NCI-H1105 (cell line): ENCODE measurements at regions not wholly inside any gene's neighbourhood (a gene's known extent, or its start where the extent isn't known, plus 50 kb on each side); places are given as distances from the start of the nearest gene placed in this dataset.
A peak's percentile ranks its signal among the peaks of the same experiment; 100 is the strongest.

Experiments
- DNase-seq: peaks from one replicate; lab custom pipeline; 2025; lab: John Stamatoyannopoulos, UW

DNA sequence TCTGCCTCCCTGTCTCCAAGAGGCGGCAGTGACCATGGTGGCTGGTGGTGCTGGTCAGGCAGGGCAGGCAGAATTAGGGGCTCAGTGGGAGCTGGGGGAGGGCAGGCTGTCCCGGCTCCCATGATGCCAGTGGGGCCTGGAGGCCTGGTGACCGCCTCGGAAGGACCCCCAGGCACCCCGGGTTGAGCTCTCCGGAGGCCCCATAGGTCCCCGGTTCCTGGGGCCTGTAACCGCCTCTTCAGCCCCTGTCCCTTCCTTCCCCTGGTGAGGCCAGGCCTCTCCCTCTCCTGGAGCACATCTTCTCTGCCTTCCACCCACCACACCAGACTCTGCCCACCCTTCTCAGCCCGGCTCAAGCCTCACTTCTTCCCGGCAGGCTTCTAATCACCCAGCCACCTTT, 117.7 kb upstream of the GSC start:
- no peak for DNase-seq

GRCh38 chr14:94886931-94887330, 117.0 kb upstream of the GSC start:
- no peak for DNase-seq

- DNase-seq: no peak
Measured at GRCh38 chr14:94885481-94886155, 115.7 kb upstream of the GSC start.

- no peak for DNase-seq
Measured at GRCh38 chr14:94884616-94885230, 114.8 kb upstream of the GSC start.

GRCh38 chr14:94882401-94882800, 112.5 kb upstream of the GSC start:
- DNase-seq: no peak

GRCh38 chr14:94880876-94881275, 111.0 kb upstream of the GSC start:
- DNase-seq: no peak

DNA sequence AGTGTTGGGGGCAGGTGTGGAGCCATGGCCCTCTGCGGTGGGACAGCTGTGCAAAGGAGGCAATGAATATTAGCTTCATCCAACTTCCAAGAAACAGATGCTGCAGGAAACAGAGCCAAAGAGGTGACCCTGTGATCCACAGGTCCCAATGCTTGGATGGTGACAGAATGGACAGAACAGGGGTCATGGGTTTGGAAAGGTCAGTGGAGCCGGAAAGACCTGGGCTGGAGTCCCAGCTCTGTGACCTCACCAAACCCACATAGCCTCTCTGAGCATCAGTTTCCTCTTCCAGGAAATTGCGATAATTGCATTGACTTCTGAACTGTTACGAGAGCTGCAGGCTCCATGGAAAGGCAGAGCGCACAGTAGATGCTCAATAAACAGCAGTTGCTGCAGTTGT, 110.2 kb upstream of the GSC start:
- no peak for DNase-seq

DNA sequence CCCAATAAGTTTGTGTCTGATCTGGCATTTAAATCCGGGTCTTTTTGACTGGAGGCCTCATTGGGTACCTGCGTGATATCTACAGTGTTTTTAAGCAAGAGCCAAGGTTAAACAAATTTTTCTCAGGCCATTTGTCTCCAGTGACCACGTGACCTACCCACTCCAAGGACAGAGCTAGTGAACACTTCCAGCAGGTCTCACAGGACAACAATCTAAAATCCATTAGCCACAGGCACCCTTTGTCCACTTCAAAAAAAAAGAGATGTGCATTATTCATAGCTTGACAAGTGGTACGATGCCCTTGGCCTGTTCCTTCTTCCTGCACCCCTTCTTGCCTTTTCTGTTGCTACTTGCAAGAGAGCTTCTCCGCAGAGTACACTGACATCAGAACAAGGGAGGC, 109.6 kb upstream of the GSC start:
- DNase-seq: no peak

DNA sequence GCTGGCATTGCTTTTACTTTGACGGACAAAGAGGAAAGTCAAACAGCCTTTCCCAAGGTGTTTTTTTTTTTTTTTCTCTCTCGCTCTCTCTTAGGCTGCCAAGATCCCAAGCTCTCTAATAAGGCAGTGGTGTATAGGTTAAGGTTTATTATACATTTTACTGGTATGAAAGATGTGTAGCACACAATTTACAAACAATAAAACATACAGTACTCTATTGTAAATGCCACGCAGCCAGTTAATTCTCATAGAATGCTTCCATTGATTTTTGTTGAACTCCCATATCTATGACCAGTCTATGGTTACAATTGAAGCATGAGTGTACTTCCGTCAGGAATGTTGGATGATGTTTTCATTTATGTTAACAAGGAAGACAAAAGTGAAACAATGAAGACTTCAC, 106.4 kb upstream of the GSC start:
- DNase-seq: no peak

DNA sequence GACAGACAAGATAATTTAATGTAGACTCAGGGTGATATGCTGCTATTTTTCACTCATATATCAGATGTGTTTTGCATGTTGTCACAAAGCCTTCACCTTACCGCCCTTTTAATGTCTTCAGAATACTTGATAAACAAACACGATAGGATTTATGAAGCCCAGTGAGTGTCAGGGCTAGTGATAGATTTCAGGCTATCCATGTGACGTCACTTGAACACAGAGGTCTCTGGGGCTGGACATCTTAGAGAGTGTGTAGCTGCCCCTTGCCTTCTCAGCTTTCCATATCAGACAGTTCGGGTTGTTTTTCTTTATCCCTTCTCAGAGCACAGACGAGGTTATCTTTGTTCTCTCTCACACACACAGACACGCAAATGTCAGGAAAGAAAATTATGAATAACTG, 105.3 kb upstream of the GSC start:
- DNase-seq: no peak

DNA sequence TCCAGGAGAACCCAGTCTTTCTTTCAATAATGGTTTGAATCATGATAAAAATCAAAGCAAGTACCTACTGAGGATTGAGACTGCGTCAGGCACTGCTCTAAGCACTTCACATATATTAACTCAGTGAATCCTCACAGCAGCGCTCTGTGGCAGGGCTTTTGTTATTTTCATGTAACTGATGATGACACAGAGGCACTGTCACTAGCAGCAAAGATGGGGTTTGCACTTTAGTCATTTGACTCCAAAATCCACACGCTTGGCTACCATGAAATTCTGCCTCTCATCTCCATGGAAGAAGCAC, 98.8 kb upstream of the GSC start:
- DNase-seq: no peak

DNA sequence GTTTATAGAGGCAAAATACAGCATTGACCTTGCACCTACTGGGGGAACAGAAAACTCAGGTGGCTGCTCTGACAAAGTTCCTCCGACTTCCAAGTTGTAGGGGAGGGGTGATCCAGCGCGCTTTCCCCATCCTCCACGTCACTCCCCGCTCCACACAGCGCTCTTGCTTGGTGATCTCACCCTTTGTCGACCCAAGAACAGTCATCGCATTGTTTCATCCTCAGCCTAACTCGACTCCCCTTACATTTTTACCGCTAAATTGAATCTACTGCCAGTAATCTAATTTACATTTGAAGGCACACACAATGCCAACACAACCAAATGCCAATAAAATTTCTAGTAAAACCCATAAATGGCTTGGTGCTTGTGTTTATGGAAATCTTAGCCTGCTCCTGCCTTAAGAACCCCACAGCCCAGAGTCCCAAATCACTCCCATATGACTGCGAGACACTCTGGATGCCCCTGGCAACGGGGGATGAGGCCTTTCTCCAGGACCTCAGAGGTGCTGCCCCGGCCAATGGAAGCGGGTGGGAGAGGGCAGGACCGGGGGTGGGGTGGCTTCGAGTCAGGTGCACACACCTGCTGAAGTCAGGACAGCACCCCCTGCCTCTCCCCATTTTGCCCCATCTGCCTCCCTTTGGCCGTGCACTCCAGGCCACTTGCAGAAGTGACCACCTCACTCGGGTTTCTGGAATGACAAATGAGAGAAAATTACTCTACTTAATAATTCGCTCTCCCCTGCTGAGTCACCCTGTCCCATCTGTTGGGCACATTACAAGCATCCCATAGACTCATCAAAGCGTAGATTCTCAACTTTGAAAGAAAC, 98.2 kb upstream of the GSC start:
- no peak for DNase-seq

GRCh38 chr14:94867209-94867608, 97.3 kb upstream of the GSC start:
- DNase-seq: no peak

- DNase-seq: no peak
Measured at GRCh38 chr14:94864387-94865195, 94.7 kb upstream of the GSC start.

DNA sequence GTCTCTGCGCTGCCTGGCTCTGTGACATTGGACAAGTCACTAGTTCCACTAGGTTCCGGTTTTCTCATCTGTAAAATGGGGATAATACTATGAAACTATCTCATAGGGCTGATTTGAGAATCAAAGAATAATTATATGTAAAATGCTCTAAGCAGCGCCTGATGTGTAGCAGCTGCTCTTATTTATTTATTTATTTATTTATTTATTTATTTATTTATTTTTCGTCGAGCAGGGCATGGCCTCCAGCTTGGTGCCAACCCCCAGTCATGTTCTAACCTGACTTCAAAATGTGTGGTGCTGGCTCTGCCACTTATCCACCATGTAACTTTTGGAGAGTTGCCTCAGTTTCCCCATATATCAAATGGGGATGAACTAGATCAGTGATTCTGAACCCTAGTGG, 93.5 kb upstream of the GSC start:
- no peak for DNase-seq

DNA sequence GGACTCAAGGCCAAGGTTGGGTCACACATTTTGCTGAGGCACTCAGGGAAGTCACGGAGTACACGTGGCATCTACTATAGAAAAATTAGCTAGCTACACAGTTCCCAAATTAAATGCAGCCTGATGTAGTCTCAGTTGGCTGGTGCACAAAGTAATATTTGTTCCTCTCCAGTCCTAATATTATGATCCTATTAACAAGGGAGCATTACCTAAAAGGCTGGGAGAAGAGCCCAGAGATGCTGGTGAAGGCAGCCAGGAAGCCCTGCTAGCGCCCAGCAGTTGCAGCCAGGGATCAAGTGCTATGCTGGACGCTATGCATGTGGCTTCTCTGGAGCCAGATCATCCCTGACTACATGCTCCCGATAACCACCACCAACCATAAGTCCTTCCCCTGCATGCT, 88.0 kb upstream of the GSC start:
- no peak for DNase-seq

GRCh38 chr14:94853920-94854319, 84.0 kb upstream of the GSC start:
- DNase-seq: no peak

GRCh38 chr14:94850309-94851211, 80.6 kb upstream of the GSC start:
- peak; percentile 65 for DNase-seq

DNA sequence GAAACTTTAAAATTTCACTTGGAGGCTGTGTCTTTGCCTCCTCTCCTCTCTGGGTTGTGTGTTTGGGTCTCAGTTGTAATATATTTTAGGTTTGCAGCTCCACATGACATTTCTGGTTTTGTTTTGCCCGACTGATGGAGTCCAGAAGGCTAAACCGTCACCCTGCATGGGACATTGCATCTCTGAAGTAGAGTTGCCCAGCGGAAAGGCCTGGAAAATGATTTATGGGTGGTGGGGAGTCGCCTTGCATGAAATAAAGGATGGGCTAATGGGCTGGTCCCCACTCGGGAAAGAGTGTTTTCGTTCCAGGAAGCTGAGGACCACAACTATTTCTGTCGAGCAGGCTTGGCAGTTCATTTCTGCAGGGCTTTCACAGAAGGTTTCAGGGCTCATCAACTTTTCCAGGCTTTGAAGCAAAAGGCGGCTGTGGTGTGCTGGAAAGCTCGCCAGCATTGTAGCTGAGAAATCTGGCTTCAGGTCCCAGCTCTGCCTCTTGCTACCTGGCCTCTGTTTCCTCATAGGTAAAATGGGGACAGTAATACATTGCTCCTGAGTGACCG, 74.8 kb upstream of the GSC start:
- no peak for DNase-seq

DNA sequence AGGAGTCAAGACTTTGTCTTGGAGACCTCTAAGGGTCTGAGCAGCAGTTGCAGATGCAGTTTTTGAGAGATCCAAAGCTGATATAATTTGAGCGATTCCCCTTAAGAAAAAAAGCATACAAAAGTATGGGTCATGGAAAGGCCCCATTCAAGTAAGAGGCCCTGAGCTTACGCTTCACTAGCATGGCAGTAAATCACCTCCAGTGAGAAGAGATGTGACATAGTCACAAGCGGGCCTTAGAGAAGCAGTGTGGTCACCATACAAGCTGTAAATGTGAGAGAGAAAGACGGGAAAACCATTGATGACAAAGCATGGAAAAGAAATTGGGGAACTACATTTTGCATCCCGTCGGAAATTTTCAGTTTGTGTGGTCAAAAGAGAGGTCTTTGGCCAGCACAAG, 70.6 kb upstream of the GSC start:
- DNase-seq: no peak

DNA sequence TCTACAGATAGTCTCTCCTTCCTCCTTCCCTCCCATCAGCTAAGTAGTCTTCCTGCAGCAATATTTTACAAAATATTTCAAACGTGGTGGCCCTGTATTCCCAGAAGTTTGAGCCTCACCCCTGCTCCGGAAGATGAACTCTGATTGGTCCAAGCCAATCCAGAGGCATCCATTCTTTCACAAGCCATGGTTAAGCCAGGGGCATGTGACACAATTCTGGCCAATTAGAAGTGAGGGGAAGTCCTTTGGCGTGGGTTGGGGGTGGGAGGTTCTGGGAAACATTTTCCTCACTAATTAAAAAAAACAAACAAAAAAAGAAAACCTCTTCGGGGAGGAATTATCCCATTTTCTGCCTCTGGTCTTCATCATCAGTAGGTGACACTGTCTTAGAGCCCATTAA, 69.4 kb upstream of the GSC start:
- no peak for DNase-seq
